GM21723 (cell line): ENCODE measurements at regions not wholly inside any gene's neighbourhood (a gene's known extent, or its start where the extent isn't known, plus 50 kb on each side); places are given as distances from the start of the nearest gene placed in this dataset.

Experiments used
- ATAC-seq: cut with Tn5 transposase; IDR thresholded peaks from one replicate; pipeline ENCODE4 v1.9.1; 2021; ENCODE audit warnings: mild to moderate bottlenecking, moderate library complexity; ENCODE audit not compliant: unreplicated experiment

DNA sequence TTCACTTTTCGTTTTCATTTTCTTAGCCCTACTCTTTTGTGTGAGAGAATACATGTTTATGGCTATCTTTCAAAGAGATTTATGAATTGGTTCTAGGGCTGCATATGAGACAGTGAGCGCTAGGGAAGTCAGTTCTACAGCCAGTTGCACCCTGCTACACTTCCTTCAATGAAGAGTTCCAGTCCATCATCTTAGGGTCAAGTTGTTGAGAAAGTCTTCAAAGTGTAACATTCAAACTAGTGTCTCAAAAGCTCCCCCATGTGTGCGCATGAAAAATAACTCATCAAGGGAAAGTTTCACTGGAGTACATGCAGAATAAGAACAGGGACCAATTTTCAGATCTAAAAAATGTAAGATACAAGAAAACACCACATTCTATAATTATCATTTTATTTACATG lies 317.2 kb downstream of the DEPDC1B start:
- peak; percentile 58 for ATAC-seq

DNA sequence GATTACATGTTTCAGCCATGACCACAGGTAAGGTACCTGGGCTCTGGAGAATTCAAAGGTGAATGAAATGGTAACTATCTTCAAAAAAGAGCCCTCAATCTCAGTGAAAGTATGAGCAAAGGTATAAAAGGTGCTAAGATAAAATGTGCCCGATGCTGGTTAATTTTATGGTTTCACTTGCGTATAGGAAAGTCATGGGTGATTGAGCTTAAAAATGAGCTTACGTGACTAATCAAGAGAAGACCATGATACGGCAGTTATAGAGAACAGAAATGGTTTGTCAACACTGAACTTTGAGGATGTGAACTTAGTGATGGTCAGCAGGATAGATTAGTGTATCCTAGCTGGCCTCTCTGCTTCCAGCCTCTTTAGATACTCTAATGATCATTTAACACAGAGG lies 320.1 kb downstream of the DEPDC1B start:
- peak; percentile 51 for ATAC-seq

DNA sequence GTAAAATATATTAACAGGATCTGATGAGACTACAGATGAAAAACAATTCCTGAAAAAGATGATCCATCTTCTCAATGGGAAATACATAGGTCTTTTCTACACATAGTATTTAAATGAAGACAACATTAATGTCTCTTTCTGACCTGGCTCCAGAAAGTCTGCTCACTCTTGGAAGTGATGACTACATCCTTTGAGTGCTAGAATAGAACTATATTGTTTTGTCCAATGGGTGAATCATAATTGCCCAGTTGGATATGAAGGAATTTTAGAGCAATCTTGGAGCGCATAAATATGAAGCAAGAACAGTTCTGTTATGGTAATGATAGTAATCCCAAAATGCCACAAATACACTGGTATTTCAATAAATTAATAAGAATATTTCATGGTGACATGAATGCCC lies 322.1 kb downstream of the DEPDC1B start:
- ATAC-seq, result no peak

DNA sequence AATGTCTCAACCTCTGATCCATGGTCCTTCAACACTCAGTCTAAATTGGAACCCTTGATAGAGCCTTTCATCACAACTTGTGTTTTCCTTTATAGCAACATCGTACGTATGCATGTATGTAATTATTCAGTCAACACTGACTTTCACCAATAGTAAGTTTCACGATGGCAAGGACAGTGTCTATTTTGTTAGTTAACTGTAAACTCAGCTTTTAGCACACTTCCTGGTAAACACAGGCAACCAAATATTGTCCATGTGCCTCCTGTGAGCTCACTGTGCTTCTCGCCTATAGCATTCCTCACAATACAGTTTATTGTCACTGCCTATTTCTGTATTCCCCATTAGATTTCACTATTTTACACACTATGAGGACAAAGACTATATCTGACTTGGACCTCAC lies 323.1 kb downstream of the DEPDC1B start:
- no peak for ATAC-seq

DNA sequence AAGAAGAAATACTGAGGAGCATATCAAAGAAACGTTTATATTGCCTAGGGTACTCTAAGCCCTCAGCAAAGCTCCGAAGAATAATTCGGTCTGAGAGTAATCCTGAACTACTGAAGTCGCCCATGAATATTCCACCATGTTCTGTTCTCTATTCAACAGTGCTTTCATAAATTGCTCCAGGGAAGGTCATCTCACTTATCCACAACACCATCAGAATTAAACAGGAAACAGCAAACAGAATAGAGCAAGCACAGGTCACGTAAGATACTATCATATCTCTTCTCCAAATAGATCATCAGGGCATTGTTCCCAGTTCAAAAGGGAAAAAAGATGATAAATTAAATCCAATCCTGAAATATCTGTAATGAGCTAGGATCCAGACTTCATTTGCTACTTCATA lies 325.6 kb downstream of the DEPDC1B start:
- no peak for ATAC-seq

DNA sequence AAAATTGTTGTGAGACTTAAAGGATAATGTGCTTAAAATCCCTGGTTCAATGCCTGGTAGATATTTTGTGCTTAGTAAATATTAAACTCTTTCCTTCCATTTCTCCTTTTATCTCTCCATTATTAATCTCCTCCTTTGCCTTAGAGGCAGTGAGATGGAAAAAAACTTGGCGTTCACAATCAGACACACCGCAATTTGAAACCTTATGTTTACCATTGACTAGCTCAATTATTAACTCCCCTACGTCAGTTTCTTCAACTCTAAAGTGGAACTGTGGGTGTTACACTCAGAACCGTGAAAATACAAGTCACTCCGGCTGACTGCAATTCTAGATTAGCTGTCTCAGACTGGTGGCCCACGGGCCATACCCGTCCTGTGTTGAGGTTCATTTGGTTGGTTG lies 327.2 kb downstream of the DEPDC1B start:
- no peak for ATAC-seq

DNA sequence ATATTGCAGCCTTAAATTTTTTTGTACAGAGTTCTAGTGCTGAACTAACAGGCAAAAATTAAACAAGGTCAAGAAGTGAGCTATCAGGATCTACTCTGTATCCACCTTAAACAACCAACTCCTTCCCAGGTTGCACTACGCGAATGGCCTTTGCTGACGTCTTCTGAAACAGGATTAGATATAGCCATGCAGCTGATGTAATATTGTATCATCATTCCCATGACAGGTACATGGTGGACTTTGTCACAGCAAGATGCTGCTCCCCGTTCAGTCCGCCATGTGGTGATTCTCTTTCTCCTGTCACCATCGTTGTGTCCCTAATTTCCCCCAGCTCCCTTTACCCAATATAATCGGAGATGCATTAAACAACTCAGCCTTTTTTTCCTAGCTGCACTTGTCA lies 328.9 kb downstream of the DEPDC1B start:
- ATAC-seq, result no peak

DNA sequence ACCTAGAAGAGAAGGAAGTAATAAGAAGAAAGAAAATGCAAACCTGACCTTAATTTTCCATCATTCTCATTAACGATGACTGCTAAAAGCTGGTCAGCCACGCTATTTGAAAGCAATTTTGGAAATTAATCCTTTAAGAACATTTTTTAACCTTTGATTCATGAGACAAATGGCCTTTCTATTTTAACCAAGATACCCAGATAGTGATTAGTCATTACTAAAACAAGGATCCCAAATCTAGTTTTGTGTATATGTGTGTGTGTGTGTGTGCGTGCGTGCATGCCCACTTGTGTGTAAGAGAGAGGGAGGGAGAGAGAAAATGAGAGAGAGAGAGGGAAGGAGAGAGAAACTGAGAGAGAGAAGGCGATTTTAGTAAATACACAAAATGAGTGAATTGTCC lies 329.5 kb downstream of the DEPDC1B start:
- ATAC-seq, result no peak

DNA sequence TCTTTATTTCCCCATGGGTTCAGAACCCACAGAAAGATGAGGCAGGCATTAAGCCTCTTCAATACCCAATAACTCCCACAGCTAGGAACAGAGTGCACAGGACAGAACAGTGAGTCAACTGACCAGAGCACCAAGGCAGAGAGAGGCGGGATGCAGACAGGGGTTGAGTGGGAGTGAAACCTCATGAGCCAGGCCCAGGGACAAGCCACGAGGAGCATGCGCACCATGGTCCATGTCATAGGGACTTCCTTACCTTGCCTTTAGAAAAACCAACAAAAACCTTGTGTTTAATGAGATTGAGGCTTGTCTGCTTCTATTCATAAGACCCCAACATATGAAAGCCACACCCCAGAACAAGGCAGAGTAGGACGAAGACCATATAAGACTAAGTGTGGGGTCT lies 330.6 kb downstream of the DEPDC1B start:
- no peak for ATAC-seq

DNA sequence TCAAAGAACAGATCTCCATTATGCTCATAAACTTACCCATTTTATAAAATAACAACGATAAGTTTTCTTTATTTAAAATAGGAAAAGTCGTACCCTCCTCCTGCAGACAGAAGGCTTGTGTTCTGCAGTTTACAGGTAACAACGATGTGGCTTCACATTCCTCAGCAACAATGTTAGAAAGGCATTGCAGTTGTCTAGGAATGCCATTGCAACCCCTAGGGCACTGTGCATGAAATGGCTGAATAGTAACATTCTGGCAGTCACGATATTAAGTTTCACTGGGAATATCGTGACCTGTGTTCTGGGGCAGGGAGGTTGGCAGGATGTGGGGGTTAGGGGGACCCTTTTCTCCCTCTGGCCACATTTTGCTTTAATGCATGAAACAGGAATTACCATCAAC lies 331.9 kb downstream of the DEPDC1B start:
- no peak for ATAC-seq

DNA sequence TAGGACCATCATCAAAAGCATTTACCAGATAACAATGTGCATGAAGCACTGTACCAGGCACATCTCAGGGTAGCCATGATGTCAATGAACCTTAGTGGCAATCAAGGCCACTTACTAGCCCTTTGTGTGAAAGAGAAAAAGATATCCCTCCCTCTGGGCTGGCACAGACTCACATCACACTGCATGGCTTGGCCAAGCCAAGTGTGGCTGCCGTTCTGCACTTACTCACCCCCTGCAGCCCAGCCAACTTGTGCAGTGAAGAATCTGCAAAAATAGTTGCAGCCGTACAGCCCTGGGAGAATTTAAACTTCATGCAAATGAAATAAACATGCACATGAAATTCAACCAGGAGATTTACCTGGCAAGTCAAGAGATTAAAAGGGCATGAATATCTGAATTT lies 333.5 kb downstream of the DEPDC1B start:
- no peak for ATAC-seq

DNA sequence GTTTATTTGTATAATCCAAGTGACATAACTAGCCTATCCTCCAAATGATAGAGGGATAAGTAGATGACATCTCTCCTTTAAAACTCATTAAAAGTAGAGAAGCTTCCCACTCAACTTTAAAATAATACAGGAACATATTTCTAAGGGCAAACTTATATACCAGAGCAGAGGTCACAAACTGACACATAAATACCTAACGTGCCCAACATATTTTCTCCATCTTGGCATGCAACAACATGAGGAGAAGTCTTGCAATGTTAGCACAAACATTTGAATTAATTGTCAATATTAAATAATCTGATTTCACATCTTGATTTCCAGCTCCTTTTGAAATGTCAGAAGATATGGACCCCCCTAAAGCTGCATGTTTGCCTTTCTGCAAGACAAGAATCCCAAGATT lies 335.0 kb downstream of the DEPDC1B start:
- no peak for ATAC-seq

DNA sequence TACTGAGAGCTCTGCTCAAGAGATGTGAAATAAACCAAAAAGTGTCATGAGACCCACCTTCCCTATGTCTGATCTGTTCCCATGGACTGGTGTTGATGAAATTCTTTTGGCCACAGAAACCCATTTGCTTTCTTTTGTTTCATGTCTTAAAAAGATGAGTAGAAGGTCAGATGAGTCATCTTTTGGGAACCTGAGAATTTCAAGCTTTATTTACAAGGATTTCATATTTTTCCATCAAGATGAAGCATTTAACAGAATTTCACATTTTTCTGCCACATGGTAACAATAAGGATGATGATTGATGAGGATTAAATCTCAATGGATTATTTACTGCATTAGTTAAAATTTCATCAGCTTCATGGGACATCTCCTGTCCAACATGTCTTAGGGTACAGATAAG lies 337.8 kb downstream of the DEPDC1B start:
- no peak for ATAC-seq

DNA sequence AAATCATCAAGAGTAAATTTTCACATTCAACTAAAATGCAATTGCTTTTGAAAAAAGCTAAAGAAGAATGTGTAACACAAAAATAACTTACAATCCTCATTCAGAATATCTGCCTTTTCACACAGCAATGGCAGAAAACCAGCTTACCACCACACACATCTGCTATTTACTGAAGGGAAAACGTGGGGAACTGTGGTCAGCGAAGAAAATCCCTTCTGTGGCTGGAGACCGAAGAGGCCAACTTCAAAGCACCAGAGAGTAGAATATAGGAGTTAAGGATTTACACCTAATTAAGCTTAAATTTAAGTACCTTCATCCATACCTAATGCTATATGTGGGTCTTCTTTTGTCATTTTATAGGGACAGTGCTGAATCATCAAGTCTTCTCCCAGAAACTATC lies 339.6 kb downstream of the DEPDC1B start:
- no peak for ATAC-seq

DNA sequence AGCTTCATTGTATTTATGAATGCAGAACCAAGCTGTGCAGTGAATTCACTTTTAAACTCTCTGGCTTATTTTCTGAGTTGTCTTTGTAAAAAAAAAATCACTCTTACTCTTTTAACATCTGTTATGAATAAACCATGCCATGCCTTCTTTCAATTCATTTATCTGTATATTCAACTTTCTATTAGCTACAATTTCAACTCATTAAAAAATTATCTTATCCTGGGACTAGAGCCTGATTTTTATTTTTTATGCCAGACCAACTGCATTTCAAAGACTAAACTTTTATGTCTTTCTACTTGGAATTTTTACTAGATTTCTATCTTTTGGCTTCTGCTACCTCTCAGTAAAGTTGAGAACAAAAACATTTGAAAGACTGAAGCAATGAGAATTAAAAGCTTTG lies 342.7 kb downstream of the DEPDC1B start:
- no peak for ATAC-seq

DNA sequence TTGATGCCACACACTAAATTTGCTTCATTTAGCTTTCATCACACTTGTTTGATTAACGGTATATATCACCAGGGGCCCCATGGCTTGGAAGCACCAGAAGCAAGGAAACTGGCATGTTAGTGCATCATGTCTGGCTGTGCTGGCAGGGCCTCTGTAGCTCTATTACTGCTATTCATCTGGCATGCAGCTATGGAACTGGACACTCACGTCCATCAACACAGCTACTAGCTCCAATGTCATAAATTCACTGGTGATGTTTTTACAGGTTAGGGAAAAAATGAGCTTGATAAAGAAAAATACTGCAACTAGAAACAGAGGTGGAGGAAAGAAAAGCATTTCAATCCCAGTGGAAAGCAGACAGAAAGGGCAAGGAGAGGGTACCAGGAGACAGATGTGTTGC lies 343.2 kb downstream of the DEPDC1B start:
- ATAC-seq, result no peak

DNA sequence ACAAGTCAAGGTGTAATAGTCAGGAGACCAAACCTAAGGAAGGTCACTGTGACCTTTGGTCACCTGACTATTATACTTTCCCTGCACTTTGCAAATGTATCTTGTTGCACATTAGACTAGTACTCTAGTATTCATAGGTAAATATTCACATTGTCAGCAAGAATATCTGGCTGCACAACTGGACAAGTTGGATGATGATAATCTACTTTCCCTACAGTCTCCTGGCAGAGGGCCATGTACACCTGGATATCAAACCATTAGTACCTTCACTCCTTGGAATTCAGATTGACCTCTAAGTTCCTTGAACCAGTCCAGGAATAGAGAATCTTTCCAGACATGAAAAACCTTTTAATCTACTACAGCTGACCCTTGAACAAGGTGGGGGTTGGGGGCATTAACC lies 344.8 kb downstream of the DEPDC1B start:
- ATAC-seq, result no peak

DNA sequence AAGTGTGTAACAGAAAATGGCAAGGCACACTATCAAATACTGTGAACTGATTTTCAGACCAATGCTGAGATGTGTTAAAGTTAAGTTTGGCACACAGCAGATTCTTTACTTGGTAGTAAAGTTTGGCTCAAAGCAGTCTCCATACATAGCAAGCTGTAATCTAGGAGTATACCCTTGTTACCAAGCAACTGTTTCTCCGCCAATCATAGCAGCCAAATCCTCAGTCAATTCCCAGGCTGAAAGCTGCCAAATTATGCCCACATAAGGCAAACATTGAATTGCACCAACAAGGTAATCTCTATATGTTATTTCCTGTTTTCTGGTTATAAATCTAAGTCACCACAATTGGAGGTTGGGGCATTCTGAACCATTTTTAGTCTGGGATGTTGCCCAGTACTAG lies 345.7 kb downstream of the DEPDC1B start:
- ATAC-seq, result no peak

DNA sequence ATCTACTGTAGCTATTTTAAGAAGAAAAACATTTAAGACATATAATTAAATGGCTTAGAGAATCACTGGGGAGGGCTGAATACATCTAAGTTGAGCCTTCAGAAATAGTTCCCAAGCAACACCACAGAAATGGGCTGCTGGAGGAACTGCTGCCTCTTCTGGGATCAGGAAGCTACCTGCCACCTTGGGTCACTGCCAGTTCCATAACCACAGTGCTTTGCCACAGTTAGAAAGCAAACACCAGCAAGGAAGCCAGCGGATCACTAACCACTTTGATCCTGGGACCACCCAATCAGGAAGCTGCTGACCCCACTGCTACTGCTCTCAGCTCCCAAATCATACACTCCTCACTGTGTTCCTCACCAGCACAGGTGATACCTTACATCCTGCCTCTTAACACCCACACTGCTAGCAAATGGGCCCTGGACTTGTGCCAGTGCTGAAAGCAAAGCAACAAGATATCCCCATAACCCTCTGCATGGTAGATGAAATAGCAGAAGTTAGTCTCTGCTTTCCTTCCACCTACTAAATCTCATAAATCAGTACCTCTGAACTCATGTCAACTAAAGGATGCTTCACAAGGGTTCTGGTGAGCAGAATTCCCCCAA lies 346.9 kb downstream of the DEPDC1B start:
- no peak for ATAC-seq

DNA sequence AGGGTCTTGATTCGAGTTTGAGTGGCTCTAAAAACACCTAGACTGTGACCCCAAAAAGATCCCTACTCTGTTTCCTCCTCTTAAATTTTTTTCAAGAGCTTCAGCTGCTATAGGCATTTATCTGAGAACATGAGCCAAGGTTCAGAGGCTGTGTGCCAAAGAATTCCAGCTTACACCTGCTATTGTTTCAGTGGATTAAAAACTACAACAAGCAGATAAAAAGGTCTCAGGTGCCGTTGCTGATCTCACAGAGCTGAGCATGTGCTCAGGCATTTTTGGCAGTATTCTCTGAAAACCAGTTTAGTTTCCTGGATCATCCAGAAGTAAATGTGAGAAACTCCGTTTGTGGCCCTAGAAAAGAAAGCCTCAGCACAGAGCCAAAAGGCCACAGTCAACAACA lies 349.2 kb downstream of the DEPDC1B start:
- ATAC-seq, result no peak

DNA sequence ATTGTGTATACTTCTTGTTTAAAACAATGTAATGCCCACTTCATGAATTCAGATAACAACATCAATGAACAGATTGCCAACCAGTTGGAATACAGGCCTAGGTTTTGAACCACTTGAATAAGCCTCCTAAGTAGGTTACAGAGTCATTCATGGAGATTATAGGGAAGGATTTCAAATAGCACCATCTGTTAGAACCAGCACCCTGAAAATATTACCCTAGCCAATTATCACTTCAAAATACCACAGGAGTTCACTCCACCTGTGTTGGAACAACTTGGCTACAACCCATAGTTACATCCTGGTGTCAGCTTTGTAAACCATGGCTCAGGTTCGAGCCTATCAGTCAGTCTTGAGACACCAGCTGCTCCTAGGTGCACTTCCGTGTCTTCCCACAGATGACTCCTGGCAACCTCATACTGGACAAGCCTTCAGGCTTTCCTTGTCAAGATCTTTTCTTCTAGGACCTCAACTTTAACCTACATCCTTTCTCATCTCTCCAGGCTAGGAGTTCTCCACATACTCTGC lies 350.0 kb downstream of the DEPDC1B start:
- no peak for ATAC-seq

DNA sequence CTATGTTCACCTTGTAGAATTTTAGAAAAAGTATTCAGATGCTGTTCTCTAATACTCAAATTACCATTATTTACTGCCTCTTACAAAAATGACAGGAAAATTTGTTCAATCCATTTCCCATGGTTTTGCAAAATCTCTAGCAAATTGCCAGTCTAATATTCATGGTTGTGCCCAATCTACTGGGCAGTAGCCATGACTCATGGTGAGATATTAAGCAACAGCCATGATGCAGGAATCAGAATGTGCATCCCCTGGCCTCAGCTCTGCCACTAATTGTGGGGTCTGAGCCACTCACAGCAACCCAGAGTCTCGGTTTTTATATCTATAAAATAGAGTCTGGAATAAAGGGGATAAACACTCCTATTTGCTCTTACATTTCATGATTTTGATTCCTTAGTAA lies 353.6 kb downstream of the DEPDC1B start:
- no peak for ATAC-seq

DNA sequence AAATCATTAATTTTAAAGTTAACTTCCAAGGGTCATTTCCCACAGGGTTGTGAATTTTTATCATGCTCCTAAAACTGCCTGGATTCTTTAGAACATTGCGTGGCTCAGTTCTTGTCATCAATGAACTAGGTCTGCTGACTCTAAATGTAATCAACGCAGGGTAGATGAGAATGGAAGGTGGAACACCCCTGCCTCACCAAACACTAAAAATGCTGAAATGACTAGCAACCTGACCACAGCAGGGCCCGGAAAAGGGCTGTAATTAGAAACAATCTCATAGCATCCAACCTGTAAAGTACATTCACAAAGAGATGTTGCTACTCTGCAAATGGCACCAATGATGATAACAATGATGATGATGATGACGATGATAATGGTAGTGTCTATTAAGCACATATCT lies 356.9 kb downstream of the DEPDC1B start:
- no peak for ATAC-seq
